ENCODE measurements at regions not wholly inside any gene's neighbourhood (a gene's known extent, or its start where the extent isn't known, plus 50 kb on each side); places are given as distances from the start of the nearest gene placed in this dataset.
A peak's percentile ranks its signal among the peaks of the same experiment; 100 is the strongest.
"Not testable (repeated sequence)": the region's sequence is repeated elsewhere in the genome, so short reads cannot be mapped to it uniquely, and the experiment has no call there.

- Histone ChIP-seq H3K27ac (no peak overlapping the region), H3K36me3 (no peaks in the 10 kb centered on the region), H3K4me1 (no peaks in the 10 kb centered on the region), H3K27me3 (no peaks in the 10 kb centered on the region), H3K4me3 (no peak overlapping the region), H3K9me3 (no peaks in the 10 kb centered on the region)
- TF ChIP-seq POLR2A (IDR thresholded peaks at IDR 0.05), result no peak
- no peak for TF ChIP-seq EP300 (IDR thresholded peaks at IDR 0.05)
- no peak for TF ChIP-seq CTCF (IDR thresholded peaks at IDR 0.05)
- TF ChIP-seq POLR2AphosphoS5 (IDR thresholded peaks at IDR 0.05), result no peak
- intact Hi-C loops (cut with DNase I), result no loop called here
- DNase-seq, result no peak
- 97 to 98% methylated on average over 4 of the region's 4 CpGs for WGBS, 2 donors
These were observed 112.4 kb downstream of the NRN1 start for GRCh38 chr6:5894357-5894756.

- H3K27me3 ChIP-seq, result no peaks in the 10 kb centered on the region
- TF ChIP-seq POLR2AphosphoS5 (IDR thresholded peaks at IDR 0.05), result no peak
- no peak for TF ChIP-seq POLR2A (IDR thresholded peaks at IDR 0.05)
- TF ChIP-seq EP300 (IDR thresholded peaks at IDR 0.05), result no peak
- no peak for TF ChIP-seq CTCF (IDR thresholded peaks at IDR 0.05)
- no peak for DNase-seq
- intact Hi-C loops (cut with DNase I), result no loop called here
- 92 to 96% methylated on average over 4 of the region's 4 CpGs for WGBS, 2 donors
- H3K36me3 ChIP-seq, result no peaks in the 10 kb centered on the region
- H3K4me1 ChIP-seq, result no peaks in the 10 kb centered on the region
- H3K27ac ChIP-seq, result no peak overlapping the region
- H3K4me3 ChIP-seq, result no peak overlapping the region
- H3K9me3 ChIP-seq, result no peaks in the 10 kb centered on the region
These were observed 113.4 kb downstream of the NRN1 start for GRCh38 chr6:5893295-5893694.

GRCh38 chr6:5892669-5893068 is 114.1 kb downstream of the NRN1 start:
- TF ChIP-seq EP300 (IDR thresholded peaks at IDR 0.05) (no peak), POLR2AphosphoS5 (IDR thresholded peaks at IDR 0.05) (no peak), CTCF (IDR thresholded peaks at IDR 0.05) (no peak), POLR2A (IDR thresholded peaks at IDR 0.05) (no peak)
- intact Hi-C loops (cut with DNase I), result no loop called here
- 88 to 92% methylated on average over 6 of the region's 6 CpGs for WGBS, 2 donors
- no peaks in the 10 kb centered on the region for H3K36me3 ChIP-seq
- DNase-seq, result no peak
- H3K27ac ChIP-seq, result no peak overlapping the region
- H3K27me3 ChIP-seq, result no peaks in the 10 kb centered on the region
- H3K4me1 ChIP-seq, result no peaks in the 10 kb centered on the region
- H3K9me3 ChIP-seq, result no peaks in the 10 kb centered on the region
- peak overlapping the region in 1 of 4 donors; percentile 23 for H3K4me3 ChIP-seq

GRCh38 chr6:5878792-5879191 is 127.9 kb downstream of the NRN1 start:
- H3K27me3 ChIP-seq, result no peaks in the 10 kb centered on the region
- no peaks in the 10 kb centered on the region for H3K36me3 ChIP-seq
- no peaks in the 10 kb centered on the region for H3K4me1 ChIP-seq
- no peak overlapping the region for H3K27ac ChIP-seq
- WGBS, 2 donors, result 33 to 59% methylated on average over 1 of the region's 1 CpG
- H3K4me3 ChIP-seq, result no peak overlapping the region
- no peak for DNase-seq
- TF ChIP-seq POLR2AphosphoS5 (IDR thresholded peaks at IDR 0.05), result no peak
- intact Hi-C loops (cut with DNase I), result no loop called here
- peaks cover 0 to 2% (median 0%) of the 10 kb centered on the region in 4 donors for H3K9me3 ChIP-seq

- no peak overlapping the region for H3K4me3 ChIP-seq
- no peaks in the 10 kb centered on the region for H3K4me1 ChIP-seq
- no peak overlapping the region for H3K27ac ChIP-seq
- H3K9me3 ChIP-seq, result peaks cover 0 to 4% (median 2%) of the 10 kb centered on the region in 4 donors
- TF ChIP-seq POLR2A (IDR thresholded peaks at IDR 0.05) (no peak), EP300 (IDR thresholded peaks at IDR 0.05) (no peak)
- H3K27me3 ChIP-seq, result no peaks in the 10 kb centered on the region
- WGBS, 2 donors, result 94 to 97% methylated on average over 4 of the region's 4 CpGs
- DNase-seq, result no peak
- H3K36me3 ChIP-seq, result no peaks in the 10 kb centered on the region
- intact Hi-C loops (cut with DNase I), result no loop called here
These were observed 130.6 kb downstream of the NRN1 start for GRCh38 chr6:5876076-5876475.

- DNase-seq; H3K9me3 ChIP-seq; H3K27ac ChIP-seq; H3K27me3 ChIP-seq; H3K4me3 ChIP-seq; H3K36me3 ChIP-seq; intact Hi-C loops (cut with DNase I); H3K4me1 ChIP-seq: not testable (repeated sequence)
These were observed 132.7 kb downstream of the NRN1 start for GRCh38 chr6:5873976-5874375.
